GM18508 (cell line): ENCODE measurements at regions not wholly inside any gene's neighbourhood (a gene's known extent, or its start where the extent isn't known, plus 50 kb on each side); places are given as distances from the start of the nearest gene placed in this dataset.

Experiments used
- ATAC-seq: cut with Tn5 transposase; IDR thresholded peaks from one replicate; pipeline ENCODE4 v1.9.1; 2021; ENCODE audit warnings: moderate number of reproducible peaks; ENCODE audit not compliant: insufficient read depth, unreplicated experiment

DNA sequence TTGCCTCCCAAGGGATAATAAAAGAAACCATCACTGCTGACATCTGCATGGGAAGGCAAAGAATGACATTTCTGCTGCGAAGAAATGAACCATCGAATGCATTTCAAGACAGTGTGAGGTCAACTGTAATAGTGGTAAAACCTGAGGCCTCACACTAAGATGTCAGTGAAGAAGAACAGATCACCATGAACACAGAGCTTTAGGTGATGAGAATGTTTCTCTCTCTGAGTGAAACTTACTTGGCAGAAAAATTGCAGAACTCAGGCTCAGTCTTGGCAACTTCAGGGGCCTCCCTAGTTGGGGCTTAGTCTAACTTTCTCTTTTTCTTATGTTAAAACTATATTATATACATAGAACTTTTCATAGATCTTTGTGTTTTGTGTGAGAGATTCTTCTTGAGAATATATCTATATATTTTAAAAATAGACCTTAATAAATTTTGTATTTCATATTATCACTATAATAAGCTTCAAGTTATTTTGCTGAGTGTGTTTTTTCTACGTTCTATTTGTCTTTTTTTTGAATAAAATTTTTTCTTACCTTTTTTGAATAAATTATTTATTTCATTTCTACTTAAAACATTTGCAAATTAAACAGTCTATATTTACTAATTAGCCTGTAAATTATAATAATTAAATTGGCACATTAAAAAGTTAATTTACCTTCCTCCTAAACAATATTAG is 427.5 kb upstream of the TRIB2 start:
- ATAC-seq, result no peak

DNA sequence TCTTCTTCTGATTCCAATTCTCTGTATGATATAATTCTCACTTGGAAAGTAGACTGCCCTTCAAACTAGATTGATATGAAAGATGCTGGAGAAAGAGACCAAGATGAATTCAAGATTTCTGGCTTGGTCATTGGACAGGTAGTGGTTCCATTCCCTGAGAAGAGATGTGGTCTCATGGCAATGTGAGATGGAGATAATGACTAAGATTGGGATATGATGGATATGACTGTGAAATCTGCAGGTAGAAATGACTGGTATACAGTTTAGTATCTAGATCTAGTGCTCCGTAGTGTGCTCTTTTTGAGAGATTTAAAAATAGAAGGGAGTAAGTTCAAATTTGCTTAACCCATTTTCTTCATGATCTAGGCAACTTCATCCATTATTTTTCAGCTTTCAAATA is 425.4 kb upstream of the TRIB2 start:
- no peak for ATAC-seq

DNA sequence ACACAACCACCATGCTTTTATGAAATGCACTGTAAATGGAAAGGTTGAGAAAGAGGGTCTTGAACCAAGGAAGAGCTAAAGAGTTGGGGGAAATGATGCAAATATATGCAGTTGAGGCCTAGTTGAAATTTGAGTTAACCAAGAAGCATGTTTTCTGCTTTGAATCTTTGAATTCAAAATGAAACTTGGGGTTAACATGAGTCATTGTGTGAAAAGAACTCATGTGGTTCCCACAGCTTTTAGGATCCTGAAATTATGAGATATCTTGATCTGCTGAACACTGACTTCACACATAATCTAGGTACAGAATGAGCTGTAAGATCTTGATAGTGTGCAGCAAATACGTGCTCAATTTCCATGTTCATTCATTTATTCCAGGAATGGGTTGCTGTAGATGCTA is 422.9 kb upstream of the TRIB2 start:
- peak; percentile 94 for ATAC-seq

DNA sequence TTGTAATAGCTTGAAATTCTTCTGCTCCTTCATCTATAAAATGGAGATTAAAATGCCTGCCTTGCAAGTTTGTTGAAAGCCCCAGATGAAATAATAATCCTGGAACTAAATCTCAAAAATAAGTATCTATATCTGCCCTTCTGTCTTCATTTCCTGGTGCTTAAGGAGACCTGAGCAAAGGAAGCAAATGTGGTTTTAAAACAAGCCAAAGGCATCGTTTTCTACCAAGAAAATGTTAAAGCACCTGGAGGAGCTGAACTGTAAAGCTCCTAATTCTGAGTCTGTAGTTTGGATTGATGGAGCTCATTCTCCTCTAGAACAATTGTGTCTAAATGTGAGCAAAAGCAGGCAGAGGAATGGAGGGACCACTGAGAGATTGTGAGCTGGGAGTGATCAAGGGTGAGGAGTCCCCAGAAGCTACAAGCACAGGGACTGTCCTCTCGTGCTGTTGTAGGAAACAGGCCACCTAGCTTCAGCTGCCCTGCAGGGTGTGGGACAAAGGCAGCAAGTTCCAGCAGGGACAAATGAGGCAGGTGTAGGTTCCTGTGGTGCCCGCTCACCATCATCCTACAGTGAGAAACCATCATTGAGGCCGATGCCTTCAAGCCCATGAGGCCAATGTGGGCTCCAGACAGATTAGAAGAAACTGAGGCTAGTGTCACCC is 420.7 kb upstream of the TRIB2 start:
- ATAC-seq, result no peak

DNA sequence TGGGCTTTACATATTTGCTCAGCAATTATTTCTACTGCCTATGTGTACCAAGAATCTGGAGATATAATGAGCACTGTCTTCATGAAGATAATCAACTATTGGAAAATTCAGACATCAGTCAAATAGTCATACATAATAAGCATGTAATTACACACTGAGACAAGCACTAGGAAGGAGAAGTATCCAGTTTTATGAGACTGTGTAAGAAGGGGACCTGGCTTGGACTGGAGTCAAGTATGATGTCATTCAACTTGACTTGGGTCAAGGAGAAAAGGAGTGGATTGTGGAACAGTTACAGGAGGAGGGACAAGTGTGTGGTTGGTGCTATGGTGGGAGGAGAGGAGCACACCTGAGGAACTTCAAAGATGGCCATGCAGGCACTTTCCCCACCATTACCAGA is 419.8 kb upstream of the TRIB2 start:
- no peak for ATAC-seq

DNA sequence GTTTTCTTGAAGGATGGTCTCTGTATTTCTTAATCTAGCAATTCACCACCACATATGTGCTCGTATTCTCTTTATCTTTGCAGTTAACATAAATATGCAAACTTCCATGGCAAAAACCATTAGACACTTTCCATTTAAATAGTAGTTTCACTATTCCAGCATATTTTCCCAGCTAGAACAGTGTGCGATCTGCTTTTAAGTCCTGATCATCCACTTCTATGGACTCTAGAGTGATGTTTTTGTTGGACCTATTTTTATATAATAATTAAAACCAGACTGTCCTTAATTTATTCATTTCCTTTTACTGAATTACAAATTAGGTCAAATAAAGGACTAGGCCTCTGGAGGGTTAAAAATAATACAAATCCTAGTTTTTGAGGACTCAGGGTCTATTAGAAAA is 418.4 kb upstream of the TRIB2 start:
- no peak for ATAC-seq

DNA sequence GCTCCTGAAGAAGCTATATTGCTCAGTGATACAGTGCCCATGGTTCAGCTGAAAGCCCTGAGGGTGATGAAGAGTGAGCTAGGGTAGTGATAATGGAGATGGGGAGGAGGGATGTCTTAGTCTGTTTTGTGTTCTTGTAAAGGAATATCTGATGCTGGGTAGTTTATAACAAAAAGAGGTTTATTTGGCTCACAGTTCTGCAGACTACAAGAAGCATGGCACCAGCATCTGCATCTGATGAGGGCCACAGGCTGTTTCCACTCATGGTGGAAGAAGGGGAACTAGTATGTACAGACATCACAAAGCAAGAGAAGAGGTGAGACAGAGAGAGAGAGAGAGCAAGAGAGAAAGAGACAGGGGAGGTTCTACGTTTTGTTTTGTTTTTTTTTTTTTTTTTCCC is 417.3 kb upstream of the TRIB2 start:
- ATAC-seq, result no peak

DNA sequence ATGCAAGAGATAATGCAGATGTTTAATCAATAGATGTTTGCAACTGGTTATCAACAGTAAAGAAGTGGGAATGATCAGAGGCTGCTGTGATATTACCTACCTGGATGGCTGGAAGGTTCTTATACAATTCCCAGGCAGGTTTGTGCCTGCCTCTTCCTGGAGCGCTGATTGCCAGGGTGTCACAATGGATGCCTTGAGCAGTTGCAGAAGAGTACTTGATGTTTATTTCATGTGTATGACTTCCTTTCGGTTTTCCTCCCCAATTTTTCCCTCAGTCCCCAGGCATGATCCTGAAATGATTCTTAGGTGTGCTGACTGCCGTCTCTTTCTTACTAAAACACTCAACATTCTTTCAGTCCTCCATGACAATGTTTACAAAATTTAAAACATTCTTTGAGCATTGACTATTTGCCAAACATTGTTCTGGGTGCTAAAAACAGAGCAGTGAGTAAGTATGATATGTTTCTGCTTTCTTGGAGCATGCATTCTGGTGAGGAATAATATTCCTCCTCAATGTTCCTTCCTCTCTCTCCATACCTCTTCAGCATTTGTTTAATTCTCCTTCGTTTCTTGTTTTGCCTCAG is 416.6 kb upstream of the TRIB2 start:
- ATAC-seq, result no peak

DNA sequence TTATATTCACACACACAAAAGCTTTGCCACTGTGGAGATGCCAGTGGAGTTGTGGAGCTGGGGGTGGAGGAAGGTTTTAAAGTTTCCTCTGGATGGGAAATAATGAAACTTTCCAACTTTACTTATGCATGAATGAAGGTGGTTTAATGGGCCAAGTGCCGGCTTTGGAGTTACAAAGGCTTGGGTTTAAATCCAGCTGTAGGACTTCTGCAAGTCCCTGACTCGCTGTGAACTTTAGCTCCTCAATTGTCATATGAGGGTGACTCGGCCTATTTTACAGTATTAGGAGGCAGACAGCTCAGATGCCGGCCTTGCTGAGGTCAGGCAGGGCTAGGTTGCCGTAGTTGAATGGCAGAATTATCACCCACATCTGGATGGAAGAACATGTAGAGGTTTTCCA is 415.8 kb upstream of the TRIB2 start:
- no peak for ATAC-seq

DNA sequence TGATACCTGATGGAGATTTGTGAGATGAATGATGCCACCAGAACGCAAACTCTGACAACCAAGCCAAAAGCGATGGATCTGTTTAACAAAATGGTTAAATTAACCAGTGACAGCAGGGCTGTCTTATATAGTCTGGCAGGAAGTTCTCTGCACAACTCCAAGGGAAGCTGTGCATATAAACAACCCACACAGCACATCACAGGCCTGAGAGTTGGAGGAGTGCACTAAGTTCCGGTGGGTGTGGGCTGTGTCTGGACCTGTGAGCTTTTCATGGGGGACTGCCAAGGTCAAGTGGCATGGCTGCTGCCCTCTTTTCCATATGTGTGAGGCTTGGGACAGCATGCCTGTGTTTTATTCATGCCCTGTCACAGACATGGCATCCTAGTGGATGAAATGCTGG is 414.6 kb upstream of the TRIB2 start:
- no peak for ATAC-seq

DNA sequence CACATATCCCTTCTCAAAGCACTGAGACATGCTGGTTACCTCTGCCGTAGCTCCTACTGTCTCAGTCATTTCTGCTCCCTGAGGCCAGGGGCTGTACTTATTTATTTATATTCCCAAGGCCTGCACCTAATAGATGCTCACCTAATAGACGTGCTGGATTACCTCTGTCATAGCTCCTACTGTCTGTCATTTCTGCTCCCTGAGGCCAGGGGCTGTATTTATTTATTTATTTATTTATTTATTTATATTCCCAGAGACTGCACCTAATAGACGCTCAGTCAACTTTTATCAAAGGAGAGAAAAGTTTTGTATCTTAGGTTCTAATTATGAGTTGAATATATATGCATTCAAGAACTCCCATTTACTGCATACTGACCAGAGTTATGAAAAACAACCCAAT is 414.0 kb upstream of the TRIB2 start:
- ATAC-seq, result no peak

DNA sequence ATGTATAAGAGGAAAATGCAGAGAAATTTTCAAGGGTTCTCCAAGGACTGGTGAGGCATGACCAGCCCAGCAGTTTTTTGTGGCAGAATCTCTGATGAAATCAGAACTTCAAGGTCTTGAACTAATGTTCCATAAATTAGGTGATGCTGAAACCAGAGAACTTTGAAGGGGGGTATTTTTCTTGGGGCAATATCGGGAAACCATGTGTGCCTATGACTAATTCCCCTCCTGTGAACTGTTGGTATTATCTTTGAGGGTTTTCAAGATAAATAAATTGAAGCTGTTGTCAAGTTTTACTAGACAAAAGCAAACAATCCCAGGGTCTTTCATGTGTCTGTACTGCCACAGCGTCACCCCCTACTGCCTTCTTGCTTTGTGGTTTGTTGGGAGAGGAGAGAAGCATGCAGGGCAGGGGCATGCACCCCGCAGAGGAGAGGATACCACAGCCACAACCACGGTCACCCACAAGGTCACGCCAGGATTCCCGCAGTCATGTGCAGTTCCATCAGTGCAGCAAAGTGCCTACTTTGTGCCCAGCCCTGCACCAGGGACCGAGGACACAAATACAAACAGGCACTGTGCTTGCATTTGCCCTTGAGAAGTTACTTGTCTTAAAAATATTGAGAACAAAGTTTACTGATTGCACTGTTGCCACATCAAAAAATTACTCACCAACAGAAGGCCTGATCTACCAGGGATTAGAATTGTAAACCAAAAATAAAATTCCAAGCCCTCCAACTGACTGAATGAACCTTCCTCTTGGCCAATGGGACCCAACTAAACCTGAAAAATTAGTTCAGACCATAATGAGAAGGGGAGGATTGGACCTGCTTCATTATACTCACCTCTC is 413.3 kb upstream of the TRIB2 start:
- no peak for ATAC-seq

DNA sequence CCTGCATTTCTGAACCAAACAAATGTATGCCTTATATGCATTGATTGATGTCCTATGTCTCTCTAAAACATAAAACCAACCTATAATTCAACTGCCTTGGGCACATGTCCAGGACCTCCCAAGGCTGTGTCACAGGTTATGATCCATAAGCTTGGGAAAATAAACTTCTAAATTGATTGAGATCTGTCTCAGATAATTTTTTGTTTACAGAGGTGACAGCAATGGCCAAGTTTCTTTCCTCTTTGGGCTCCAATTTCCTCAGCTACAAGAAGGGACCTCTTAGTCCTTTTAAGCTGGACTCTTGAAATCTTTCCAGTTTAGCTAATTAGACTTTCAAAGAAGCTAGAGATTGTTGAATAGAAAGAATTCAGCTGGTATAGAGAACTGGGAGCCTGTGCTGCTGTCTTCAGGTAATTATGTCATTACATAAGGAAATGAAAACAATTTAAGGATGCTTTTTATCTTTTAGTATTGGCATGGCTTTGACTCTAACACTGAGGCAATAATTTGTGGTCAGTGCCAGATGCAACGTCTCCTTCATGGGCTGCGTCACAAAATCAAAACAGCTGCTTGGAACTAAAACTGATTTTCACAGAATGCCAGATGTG is 412.1 kb upstream of the TRIB2 start:
- no peak for ATAC-seq

DNA sequence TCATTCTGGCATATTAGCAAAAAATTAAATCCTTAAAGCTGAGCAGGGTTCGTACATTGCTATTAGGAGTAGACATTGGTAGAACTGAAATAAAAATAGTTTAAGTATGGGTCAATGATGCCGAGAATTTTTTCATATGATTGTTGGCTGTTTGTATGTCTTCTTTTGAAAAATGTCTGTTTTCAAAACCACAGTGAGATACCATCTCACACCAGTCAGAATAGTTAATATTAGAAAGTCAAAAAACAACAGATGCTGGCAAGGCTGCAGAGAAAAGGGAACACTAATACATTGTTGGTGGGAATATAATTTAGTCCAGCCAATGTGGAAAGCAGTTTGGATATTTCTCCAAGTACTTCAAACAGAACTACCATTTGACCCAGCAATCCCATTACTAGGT is 410.8 kb upstream of the TRIB2 start:
- ATAC-seq, result no peak

DNA sequence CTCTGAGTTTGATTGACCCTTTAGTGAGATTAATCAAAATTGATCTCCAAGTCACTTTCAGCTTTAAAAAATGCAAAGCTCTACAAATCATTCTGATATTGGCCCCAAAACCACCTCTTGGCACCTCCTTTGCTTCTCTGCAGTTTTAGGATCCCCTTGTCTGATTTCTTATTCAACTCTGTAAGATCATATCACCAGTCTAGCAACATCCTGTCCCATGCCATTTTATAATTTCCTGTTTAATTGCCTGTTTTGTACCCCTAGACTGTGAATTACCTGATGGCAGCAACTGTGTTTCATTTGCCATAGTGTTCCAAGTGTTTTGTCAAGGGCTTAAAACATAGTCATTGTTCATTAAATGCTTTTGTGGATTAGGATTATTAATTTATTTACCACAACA is 406.3 kb upstream of the TRIB2 start:
- ATAC-seq, result no peak

DNA sequence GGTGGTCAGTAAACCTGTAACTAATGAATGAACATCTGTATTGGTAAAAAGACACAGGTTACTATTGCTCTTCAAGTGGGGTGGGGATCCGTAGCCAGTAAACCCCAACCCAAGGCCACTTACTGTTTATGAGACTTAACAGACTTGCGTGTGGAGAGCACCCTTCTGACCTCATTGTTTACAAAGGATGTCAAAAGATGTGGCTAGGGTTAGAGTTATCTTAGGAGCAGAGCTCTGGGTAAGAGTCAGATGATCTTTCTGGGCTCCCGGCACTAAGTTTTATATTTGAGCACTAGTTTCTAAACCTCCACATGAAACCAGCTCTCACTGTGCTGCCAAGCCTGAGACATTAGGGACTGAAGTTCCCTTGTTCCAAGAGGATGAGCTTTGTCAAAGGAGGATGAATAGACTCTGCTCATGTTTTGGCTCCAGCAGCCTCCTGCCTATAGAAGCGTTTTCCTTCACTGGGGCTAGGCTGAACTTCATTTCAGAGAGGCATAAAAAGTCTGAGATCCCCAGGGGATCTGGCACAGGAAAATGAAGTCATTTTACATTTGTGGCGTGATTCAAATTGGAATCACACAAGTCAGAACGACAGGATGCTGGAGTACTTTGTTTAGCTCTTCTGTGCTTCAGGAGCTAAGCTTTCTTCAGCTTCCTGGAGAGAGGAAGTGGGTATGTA is 403.1 kb upstream of the TRIB2 start:
- no peak for ATAC-seq

DNA sequence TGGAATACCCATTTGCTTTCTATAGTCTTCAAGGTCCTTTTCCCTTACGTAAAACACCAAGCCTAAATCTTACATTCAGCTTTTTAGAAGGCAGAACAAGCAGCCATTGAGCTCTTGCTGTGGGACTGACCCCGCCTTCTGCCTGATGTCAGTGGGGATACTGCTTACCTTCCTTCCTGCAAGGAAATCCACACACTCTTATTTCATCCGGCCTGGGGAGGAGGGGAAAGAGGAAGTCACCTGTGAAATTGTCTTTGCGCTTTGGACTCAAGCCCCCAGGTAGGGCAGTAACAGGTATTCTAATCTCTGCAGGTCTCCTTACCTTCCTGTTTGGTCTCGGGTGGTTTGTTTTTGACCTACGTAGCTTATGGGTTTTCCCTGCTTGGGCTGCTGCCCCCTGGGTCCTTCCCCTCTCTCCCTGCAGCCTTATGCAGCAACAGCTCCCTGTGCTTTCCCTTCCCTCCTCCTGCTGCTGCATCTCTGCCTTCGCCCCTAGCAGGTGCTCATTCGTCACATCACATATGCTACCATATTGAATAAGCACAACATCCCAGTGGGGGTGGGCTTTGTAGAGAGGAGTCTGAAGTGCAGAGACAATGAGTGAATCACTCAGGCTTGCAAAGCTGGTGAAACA is 402.5 kb upstream of the TRIB2 start:
- no peak for ATAC-seq

DNA sequence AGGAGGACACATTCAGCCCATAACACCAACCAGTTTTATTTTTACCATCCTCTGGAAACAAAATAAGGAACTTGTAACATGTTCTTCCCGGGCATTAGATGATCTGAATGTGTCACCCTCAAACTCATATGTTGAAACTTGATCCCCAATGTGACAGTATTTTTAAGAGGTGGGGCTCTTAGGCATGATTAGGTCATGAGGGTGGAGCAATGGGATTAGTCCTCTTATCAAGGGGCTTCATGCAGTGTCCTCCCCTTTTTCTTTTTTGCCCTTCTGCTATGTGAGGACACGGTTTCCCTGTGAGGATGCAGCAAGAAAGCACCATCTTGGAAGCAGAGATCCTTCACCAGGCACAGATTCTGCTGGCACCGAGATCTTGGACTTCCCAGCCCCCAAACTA is 401.5 kb upstream of the TRIB2 start:
- ATAC-seq, result no peak

DNA sequence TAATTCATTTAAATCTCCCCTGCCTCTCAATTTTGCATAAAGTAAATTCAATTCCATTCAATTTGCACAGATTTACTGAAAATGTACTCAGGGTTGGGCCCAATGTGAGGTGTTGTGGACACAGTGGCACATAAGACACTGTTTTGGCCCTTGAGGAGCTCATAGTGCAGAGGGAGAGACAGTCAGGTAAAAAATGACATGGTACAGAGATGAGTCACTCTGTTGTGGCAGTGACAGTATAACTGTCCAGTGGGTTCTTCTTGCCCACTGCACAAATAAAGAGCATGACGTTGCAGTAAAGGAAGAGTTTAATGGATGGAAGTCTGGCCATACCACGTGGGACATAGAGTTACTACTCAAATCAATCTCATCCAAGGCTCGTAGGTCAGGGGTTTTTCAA is 400.3 kb upstream of the TRIB2 start:
- no peak for ATAC-seq

DNA sequence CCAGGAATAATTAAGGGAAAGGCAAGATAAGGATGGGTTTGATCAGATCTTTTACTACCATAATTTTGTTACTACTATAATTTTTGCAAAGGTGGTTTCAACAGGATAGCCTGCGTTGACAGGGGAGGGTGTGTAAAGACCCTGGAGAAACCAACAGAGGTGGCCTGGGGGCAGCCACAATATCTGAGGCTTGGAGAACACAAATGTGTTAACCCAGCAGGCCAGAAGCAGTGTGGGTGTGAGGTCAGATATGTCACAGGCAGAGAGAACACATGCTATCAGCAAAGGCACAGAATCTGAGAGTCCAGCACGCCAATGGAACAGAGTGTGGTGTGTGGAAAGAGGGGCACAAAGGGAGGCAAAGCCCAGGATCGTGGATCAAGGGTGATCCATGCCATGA is 399.4 kb upstream of the TRIB2 start:
- no peak for ATAC-seq
